AG04450 (cell line): ENCODE measurements at regions not wholly inside any gene's neighbourhood (a gene's known extent, or its start where the extent isn't known, plus 50 kb on each side); places are given as distances from the start of the nearest gene placed in this dataset.

ENCODE experiments used
- CTCF ChIA-PET: fragments of 300-600, 350-600 bp; formaldehyde crosslinking; extraction: SDS; loops from one replicate; lab custom pipeline; 2022; ENCODE audit warnings: antibody characterized with exemption, inconsistent platforms; lab: Charles Lee
- POLR2A ChIA-PET: fragments of 350-600 bp; formaldehyde crosslinking; extraction: SDS; loops from one replicate; lab custom pipeline; 2021; ENCODE audit warnings: antibody characterized with exemption, inconsistent platforms; lab: Yijun Ruan, JAX
- DNase-seq: peaks from one replicate; pipeline ENCODE4 v3.0.0-alpha.2; 2011; ENCODE audit warnings: low read depth, low spot score
- H3K27ac ChIP-seq: one replicate; pipeline ENCODE4 v1.5.1; 2012; ENCODE audit warnings: low read depth, low read length, control low read depth
- H3K27me3 ChIP-seq: one replicate; pipeline ENCODE4 v1.6.0; 2012; ENCODE audit warnings: low read length; ENCODE audit not compliant: control insufficient read depth, insufficient read depth
- H3K4me3 ChIP-seq: 2 replicates; pipeline ENCODE4 v1.5.1; 2011; ENCODE audit warnings: mild to moderate bottlenecking, low read depth, low read length, control low read depth
- H3K9me3 ChIP-seq: 2 replicates; pipeline ENCODE4 v1.5.1; 2012; ENCODE audit warnings: low read length; ENCODE audit not compliant: control insufficient read depth, insufficient read depth
- TF ChIP-seq, protein P1 (sequence below): IDR thresholded peaks from 2 replicates; pipeline ENCODE4 v1.5.1; 2011; ENCODE audit warnings: low read depth, low read length, control low read depth, inconsistent platforms

DNA sequence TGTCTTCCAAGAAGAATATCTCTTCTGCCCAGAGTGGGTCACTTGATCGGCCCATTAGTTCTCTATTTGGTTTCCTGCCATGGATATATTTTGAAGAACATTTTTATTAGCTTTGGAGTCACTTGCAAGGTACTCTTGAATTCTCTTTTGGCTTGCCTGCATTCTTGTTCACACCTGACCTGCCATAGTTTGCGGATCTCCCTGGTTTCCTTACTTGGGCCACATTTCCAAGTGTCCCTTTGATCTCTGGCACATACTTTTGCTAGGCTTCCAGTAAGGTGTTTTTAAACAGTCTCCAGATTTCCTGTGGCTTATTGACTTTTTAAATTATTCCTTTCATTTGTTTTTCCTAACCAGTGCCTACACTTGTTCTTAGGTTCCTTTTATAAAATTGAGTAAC, 488.5 kb upstream of the MDFIC2 start:
- Histone ChIP-seq H3K27ac (no peak overlapping the region), H3K9me3 (no peaks in the 10 kb centered on the region), H3K27me3 (no peaks in the 10 kb centered on the region), H3K4me3 (no peak overlapping the region)
- ChIA-PET POLR2A (no interaction called here), CTCF (no interaction called here)
- TF ChIP-seq, protein P1, sequence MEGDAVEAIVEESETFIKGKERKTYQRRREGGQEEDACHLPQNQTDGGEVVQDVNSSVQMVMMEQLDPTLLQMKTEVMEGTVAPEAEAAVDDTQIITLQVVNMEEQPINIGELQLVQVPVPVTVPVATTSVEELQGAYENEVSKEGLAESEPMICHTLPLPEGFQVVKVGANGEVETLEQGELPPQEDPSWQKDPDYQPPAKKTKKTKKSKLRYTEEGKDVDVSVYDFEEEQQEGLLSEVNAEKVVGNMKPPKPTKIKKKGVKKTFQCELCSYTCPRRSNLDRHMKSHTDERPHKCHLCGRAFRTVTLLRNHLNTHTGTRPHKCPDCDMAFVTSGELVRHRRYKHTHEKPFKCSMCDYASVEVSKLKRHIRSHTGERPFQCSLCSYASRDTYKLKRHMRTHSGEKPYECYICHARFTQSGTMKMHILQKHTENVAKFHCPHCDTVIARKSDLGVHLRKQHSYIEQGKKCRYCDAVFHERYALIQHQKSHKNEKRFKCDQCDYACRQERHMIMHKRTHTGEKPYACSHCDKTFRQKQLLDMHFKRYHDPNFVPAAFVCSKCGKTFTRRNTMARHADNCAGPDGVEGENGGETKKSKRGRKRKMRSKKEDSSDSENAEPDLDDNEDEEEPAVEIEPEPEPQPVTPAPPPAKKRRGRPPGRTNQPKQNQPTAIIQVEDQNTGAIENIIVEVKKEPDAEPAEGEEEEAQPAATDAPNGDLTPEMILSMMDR: no peak
- DNase-seq: no peak

DNA sequence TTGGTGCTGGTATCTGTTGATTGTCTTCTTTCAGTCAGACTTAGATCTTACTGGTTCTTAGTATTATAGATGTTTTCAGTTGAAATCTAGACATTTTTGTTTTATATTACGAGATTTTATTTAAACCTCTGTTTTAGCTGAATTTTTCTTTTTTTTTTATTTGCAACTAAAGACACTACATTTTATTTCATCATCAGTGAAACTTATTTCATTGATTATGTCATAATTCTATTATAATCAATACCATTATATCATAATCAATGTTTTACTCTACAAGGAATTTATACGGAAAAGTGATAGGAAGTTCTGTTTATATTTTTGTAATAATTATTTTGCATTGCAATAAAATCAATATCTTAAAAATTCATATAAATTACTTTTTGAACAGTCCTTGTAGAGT, 477.4 kb upstream of the MDFIC2 start:
- TF ChIP-seq, protein P1: no peak
- no peaks in the 10 kb centered on the region for H3K27me3 ChIP-seq
- no peak overlapping the region for H3K4me3 ChIP-seq
- POLR2A ChIA-PET: no interaction called here
- DNase-seq: no peak
- no peak overlapping the region for H3K27ac ChIP-seq
- CTCF ChIA-PET: no interaction called here
- H3K9me3 ChIP-seq: no peaks in the 10 kb centered on the region

DNA sequence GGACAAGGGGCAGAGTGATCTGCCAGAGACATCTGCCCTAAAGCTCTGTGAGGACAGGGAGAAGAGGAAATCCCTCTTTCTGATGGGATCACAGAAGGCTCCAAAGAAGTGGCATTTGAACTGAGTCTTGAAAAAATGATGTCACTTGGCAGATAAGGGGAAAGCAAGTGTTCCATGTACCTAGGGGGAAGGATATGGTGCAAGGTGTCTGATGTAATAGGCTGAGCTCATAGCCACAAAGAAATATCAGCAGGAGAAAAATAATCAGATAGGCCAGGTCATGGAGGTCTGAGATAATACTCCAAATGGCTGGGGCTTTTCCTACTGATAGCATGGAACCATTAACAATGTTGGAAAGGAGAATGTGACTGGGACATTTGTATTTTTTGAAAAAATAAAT, 468.4 kb upstream of the MDFIC2 start:
- POLR2A ChIA-PET: no interaction called here
- Histone ChIP-seq H3K4me3 (no peak overlapping the region), H3K27ac (no peak overlapping the region), H3K9me3 (no peaks in the 10 kb centered on the region), H3K27me3 (no peaks in the 10 kb centered on the region)
- no peak for DNase-seq
- CTCF ChIA-PET: no interaction called here
- TF ChIP-seq, protein P1: no peak

DNA sequence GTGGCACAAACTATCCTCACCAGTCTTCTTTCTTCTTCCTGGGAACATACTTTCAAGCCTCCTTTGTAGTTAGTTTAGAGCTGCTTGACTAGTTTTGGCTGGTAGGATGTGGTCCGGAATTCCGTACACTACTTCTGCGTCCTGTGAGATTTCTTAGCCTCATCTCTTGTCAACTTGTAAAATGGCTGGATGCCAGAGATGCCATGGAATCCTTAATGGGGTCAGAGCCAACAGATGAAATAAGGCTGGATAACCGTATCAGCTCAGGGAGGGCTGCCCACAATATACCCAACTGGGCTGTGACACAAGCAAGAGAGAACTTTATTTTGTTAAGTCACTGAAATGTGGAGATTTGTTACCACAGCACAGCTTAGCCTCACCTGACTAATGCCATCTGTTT, 466.9 kb upstream of the MDFIC2 start:
- no peak for DNase-seq
- ChIA-PET POLR2A (no interaction called here), CTCF (no interaction called here)
- no peak overlapping the region for H3K4me3 ChIP-seq
- H3K27me3 ChIP-seq: no peaks in the 10 kb centered on the region
- no peak overlapping the region for H3K27ac ChIP-seq
- TF ChIP-seq, protein P1: no peak
- H3K9me3 ChIP-seq: no peaks in the 10 kb centered on the region

DNA sequence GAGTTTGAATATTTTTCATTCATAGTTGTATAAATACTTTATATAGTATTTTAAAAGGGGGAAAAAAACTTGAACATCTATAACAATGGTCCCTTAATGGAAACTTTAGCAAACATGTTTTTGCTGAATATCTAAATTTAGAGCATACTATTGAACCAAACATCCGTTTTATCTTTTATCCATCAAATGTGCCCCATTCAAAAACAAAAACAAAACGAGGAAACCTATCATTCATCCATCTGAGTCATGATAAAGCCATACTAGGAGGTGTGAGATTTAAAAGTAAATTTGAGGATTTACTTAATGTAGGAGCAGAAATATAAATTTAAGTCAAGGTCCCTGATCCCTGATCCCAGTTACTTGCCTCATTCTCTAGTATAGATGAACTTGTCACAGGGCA, 463.6 kb upstream of the MDFIC2 start:
- no peaks in the 10 kb centered on the region for H3K27me3 ChIP-seq
- no peak for DNase-seq
- TF ChIP-seq, protein P1: no peak
- no peaks in the 10 kb centered on the region for H3K9me3 ChIP-seq
- H3K27ac ChIP-seq: no peak overlapping the region
- H3K4me3 ChIP-seq: no peak overlapping the region
- ChIA-PET CTCF (no interaction called here), POLR2A (interaction anchor here (0.6 kb wide), 1 partner anchor 55 kb away, joined by 8 read pairs; no protein-coding TSS in a partner anchor)
